KMS-11 (cell line): ENCODE measurements at regions not wholly inside any gene's neighbourhood (a gene's known extent, or its start where the extent isn't known, plus 50 kb on each side); places are given as distances from the start of the nearest gene placed in this dataset.

Experiments
- H2AFZ ChIP-seq: fragments of 200-600 bp; sonication (generic); 2 replicates; pipeline ENCODE4 v1.6.1; 2016; ENCODE audit warnings: antibody characterized with exemption, mixed run types, low read depth
- H3K27ac ChIP-seq: fragments of 200-600 bp; sonication (generic); 2 replicates; pipeline ENCODE4 v1.6.1; 2016; ENCODE audit warnings: mild to moderate bottlenecking, mixed run types
- H3K27me3 ChIP-seq: fragments of 200-600 bp; sonication (generic); 2 replicates; pipeline ENCODE4 v1.6.1; 2017; ENCODE audit warnings: mild to moderate bottlenecking, low read depth, mixed run types, moderate library complexity; ENCODE audit not compliant: insufficient read depth
- H3K36me3 ChIP-seq: fragments of 200-600 bp; sonication (generic); 2 replicates; pipeline ENCODE4 v1.6.1; 2017; ENCODE audit warnings: mild to moderate bottlenecking, mixed run types; ENCODE audit not compliant: insufficient read depth
- H3K4me1 ChIP-seq: fragments of 200-600 bp; sonication (generic); 2 replicates; pipeline ENCODE4 v1.6.1; 2016; ENCODE audit warnings: mild to moderate bottlenecking, low read depth, mixed run types; ENCODE audit not compliant: poor library complexity, severe bottlenecking
- H3K4me2 ChIP-seq: fragments of 200-600 bp; sonication (generic); 2 replicates; pipeline ENCODE4 v1.7.0; 2016; ENCODE audit warnings: mild to moderate bottlenecking, mixed run types
- H3K4me3 ChIP-seq: fragments of 200-600 bp; sonication (generic); IDR thresholded peaks from 2 replicates; pipeline ENCODE4 v1.6.1; 2017; ENCODE audit warnings: low read depth, low read length, mixed read lengths; ENCODE audit not compliant: insufficient read depth
- H3K79me2 ChIP-seq: fragments of 200-600 bp; sonication (generic); 2 replicates; pipeline ENCODE4 v1.6.1; 2016; ENCODE audit warnings: low read depth, mixed run types; ENCODE audit not compliant: insufficient read depth
- H3K9ac ChIP-seq: fragments of 200-600 bp; sonication (generic); 2 replicates; pipeline ENCODE4 v1.6.1; 2016; ENCODE audit warnings: mild to moderate bottlenecking, mixed run types
- H4K20me1 ChIP-seq: fragments of 200-600 bp; sonication (generic); 2 replicates; pipeline ENCODE4 v1.6.1; 2016; ENCODE audit warnings: mild to moderate bottlenecking, mixed run types; ENCODE audit not compliant: insufficient read depth
- CTCF ChIP-seq: fragments of 200-600 bp; sonication (generic); conservative IDR thresholded peaks from 2 replicates; pipeline ENCODE4 v1.6.1; 2017; ENCODE audit warnings: low read depth, mild to moderate bottlenecking, antibody characterized with exemption, low read length, moderate library complexity, mixed read lengths

- no peak overlapping the region for H3K27ac ChIP-seq
- H4K20me1 ChIP-seq: no peaks in the 10 kb centered on the region
- H3K27me3 ChIP-seq: no peaks in the 10 kb centered on the region
- no peak overlapping the region for H3K4me3 ChIP-seq
- no peaks in the 10 kb centered on the region for H3K36me3 ChIP-seq
- no peak overlapping the region for H2AFZ ChIP-seq
- H3K4me1 ChIP-seq: no peaks in the 10 kb centered on the region
- no peak overlapping the region for H3K9ac ChIP-seq
- TF ChIP-seq CTCF: no peak
- H3K79me2 ChIP-seq: no peaks in the 10 kb centered on the region
- no peak overlapping the region for H3K4me2 ChIP-seq
Measured at GRCh38 chr4:97396097-97396496, 747.2 kb downstream of the STPG2 start.

GRCh38 chr4:97396605-97397004, 746.7 kb downstream of the STPG2 start:
- Histone ChIP-seq H3K36me3 (no peaks in the 10 kb centered on the region), H4K20me1 (no peaks in the 10 kb centered on the region), H3K4me1 (no peaks in the 10 kb centered on the region), H3K4me2 (no peak overlapping the region), H3K27ac (no peak overlapping the region), H3K79me2 (no peaks in the 10 kb centered on the region), H3K4me3 (no peak overlapping the region), H3K9ac (no peak overlapping the region), H2AFZ (no peak overlapping the region), H3K27me3 (no peaks in the 10 kb centered on the region)
- TF ChIP-seq CTCF: no peak

- Histone ChIP-seq H4K20me1 (no peaks in the 10 kb centered on the region), H3K9ac (no peak overlapping the region), H3K4me1 (no peaks in the 10 kb centered on the region), H3K27me3 (no peaks in the 10 kb centered on the region), H3K27ac (no peak overlapping the region), H2AFZ (no peak overlapping the region), H3K36me3 (no peaks in the 10 kb centered on the region), H3K4me3 (no peak overlapping the region), H3K4me2 (no peak overlapping the region), H3K79me2 (no peaks in the 10 kb centered on the region)
- no peak for TF ChIP-seq CTCF
Measured at GRCh38 chr4:97404876-97405523, 738.3 kb downstream of the STPG2 start.

- H3K27me3 ChIP-seq: no peaks in the 10 kb centered on the region
- no peak overlapping the region for H3K4me2 ChIP-seq
- no peak overlapping the region for H3K9ac ChIP-seq
- H3K36me3 ChIP-seq: no peaks in the 10 kb centered on the region
- TF ChIP-seq CTCF: no peak
- no peak overlapping the region for H3K4me3 ChIP-seq
- no peaks in the 10 kb centered on the region for H4K20me1 ChIP-seq
- H3K4me1 ChIP-seq: no peaks in the 10 kb centered on the region
- no peak overlapping the region for H2AFZ ChIP-seq
- no peak overlapping the region for H3K27ac ChIP-seq
- H3K79me2 ChIP-seq: no peaks in the 10 kb centered on the region
Measured at GRCh38 chr4:97411356-97411755, 731.9 kb downstream of the STPG2 start.
